RWPE1 (cell line): ENCODE measurements at regions not wholly inside any gene's neighbourhood (a gene's known extent, or its start where the extent isn't known, plus 50 kb on each side); places are given as distances from the start of the nearest gene placed in this dataset.

Experiments
- CTCF ChIA-PET: fragments of 350-600 bp; sonication (Branson Sonifier 250); formaldehyde crosslinking; extraction: SDS; loops from one replicate; lab custom pipeline; 2021; lab: Yijun Ruan, JAX
- POLR2A ChIA-PET: fragments of 400-600 bp; formaldehyde crosslinking; extraction: SDS; loops from one replicate; lab custom pipeline; 2020; ENCODE audit warnings: antibody characterized with exemption; ENCODE audit not compliant: low non-redundant PET; lab: Yijun Ruan, JAX
- DNase-seq: peaks from one replicate; pipeline ENCODE4 v3.0.0; 2012; ENCODE audit warnings: low spot score
- H3K27ac ChIP-seq: fragments of 450-650 bp; 2 replicates; pipeline ENCODE4 v1.5.1; 2017
- CTCF ChIP-seq: fragments of 450-650 bp; conservative IDR thresholded peaks from 2 replicates; pipeline ENCODE4 v1.5.1; 2017; ENCODE audit warnings: low read depth, mild to moderate bottlenecking

GRCh38 chr3:30259730-30260129, 346.7 kb upstream of the TGFBR2 start:
- no peak overlapping the region for H3K27ac ChIP-seq
- ChIA-PET POLR2A (no interaction called here), CTCF (no interaction called here)
- TF ChIP-seq CTCF: no peak
- no peak for DNase-seq

GRCh38 chr3:30260762-30261161, 345.6 kb upstream of the TGFBR2 start:
- POLR2A ChIA-PET: no interaction called here
- DNase-seq: no peak
- no peak overlapping the region for H3K27ac ChIP-seq
- no peak for TF ChIP-seq CTCF
- CTCF ChIA-PET: no interaction called here

- TF ChIP-seq CTCF: no peak
- no peak for DNase-seq
- ChIA-PET POLR2A (no interaction called here), CTCF (no interaction called here)
- no peak overlapping the region for H3K27ac ChIP-seq
Measured at GRCh38 chr3:30263238-30263924, 343.0 kb upstream of the TGFBR2 start.

- ChIA-PET POLR2A (no interaction called here), CTCF (no interaction called here)
- no peak overlapping the region for H3K27ac ChIP-seq
- no peak for TF ChIP-seq CTCF
- no peak for DNase-seq
Measured at GRCh38 chr3:30263925-30264313, 342.5 kb upstream of the TGFBR2 start.

GRCh38 chr3:30266524-30266923, 339.9 kb upstream of the TGFBR2 start:
- H3K27ac ChIP-seq: no peak overlapping the region
- ChIA-PET POLR2A (no interaction called here), CTCF (no interaction called here)
- TF ChIP-seq CTCF: no peak
- no peak for DNase-seq

- CTCF ChIA-PET: interaction anchor here (0.6 kb wide), 1 partner anchor 30 kb away, joined by 3 read pairs; no protein-coding TSS in a partner anchor
Measured at GRCh38 chr3:30268288-30268687, 338.1 kb upstream of the TGFBR2 start.

More at GRCh38 chr3:30268288-30268687, 338.1 kb upstream of the TGFBR2 start:
- no peak for DNase-seq
- POLR2A ChIA-PET: no interaction called here
- no peak overlapping the region for H3K27ac ChIP-seq
- no peak for TF ChIP-seq CTCF
